Posterior vena cava (tissue), 2 donors: ENCODE measurements at regions not wholly inside any gene's neighbourhood (a gene's known extent, or its start where the extent isn't known, plus 50 kb on each side); places are given as distances from the start of the nearest gene placed in this dataset.

Source experiments
- DNase-seq: peaks from one replicate; pipeline ENCODE4 v3.0.0-alpha.2; 2020; ENCODE audit warnings: low spot score
- intact Hi-C, 2 donors: fragments of 100-400 bp; cut with DNase I; formaldehyde crosslinking; loops; one replicate each; pipeline versions ENCODE4 v1.14.1 to v1.14.2; 2022 to 2023
- donor health status: DM: yes; HTN: yes; CAD: no.
- donor health status: DM: yes; HTN: yes; CAD: no.

- DNase-seq: no peak
- intact Hi-C loops: no loop called here
Measured at GRCh38 chr10:111131168-111131799, 54.5 kb downstream of the ADRA2A start.

- no peak for DNase-seq
- intact Hi-C loops: loop anchor here in 1 of 2 donors (2.0 kb wide), 1 partner anchor 36 kb away; no protein-coding TSS in a partner anchor
Measured at GRCh38 chr10:111137007-111137406, 60.2 kb downstream of the ADRA2A start.

GRCh38 chr10:111137587-111137986 is 60.8 kb downstream of the ADRA2A start:
- no peak for DNase-seq
- intact Hi-C loops: loop anchor here in 1 of 2 donors (2.0 kb wide), 1 partner anchor 37 kb away; no protein-coding TSS in a partner anchor

GRCh38 chr10:111138544-111138943 is 61.7 kb downstream of the ADRA2A start:
- no peak for DNase-seq
- intact Hi-C loops: no loop called here

- no peak for DNase-seq
- intact Hi-C loops: no loop called here
Measured at GRCh38 chr10:111139567-111139966, 62.7 kb downstream of the ADRA2A start.

GRCh38 chr10:111142092-111142768 is 65.4 kb downstream of the ADRA2A start:
- DNase-seq: no peak
- intact Hi-C loops: no loop called here

- DNase-seq: no peak
- intact Hi-C loops: no loop called here
Measured at GRCh38 chr10:111146025-111146640, 69.3 kb downstream of the ADRA2A start.

GRCh38 chr10:111148025-111148424 is 71.2 kb downstream of the ADRA2A start:
- intact Hi-C loops: no loop called here
- no peak for DNase-seq

GRCh38 chr10:111148440-111148839 is 71.6 kb downstream of the ADRA2A start:
- DNase-seq: no peak
- intact Hi-C loops: no loop called here

GRCh38 chr10:111150691-111151090 is 73.9 kb downstream of the ADRA2A start:
- no peak for DNase-seq
- intact Hi-C loops: no loop called here

- intact Hi-C loops: no loop called here
- DNase-seq: no peak
Measured at GRCh38 chr10:111151595-111152307, 74.9 kb downstream of the ADRA2A start.

- intact Hi-C loops: no loop called here
- DNase-seq: no peak
Measured at GRCh38 chr10:111156754-111157153, 79.9 kb downstream of the ADRA2A start.

GRCh38 chr10:111158595-111158994 is 81.8 kb downstream of the ADRA2A start:
- DNase-seq: no peak
- intact Hi-C loops: no loop called here

- intact Hi-C loops: no loop called here
- DNase-seq: no peak
Measured at GRCh38 chr10:111161109-111161874, 84.5 kb downstream of the ADRA2A start.

GRCh38 chr10:111171183-111171582 is 94.4 kb downstream of the ADRA2A start:
- DNase-seq: no peak

GRCh38 chr10:111175787-111176186 is 99.0 kb downstream of the ADRA2A start:
- intact Hi-C loops: no loop called here
- DNase-seq: no peak

More at GRCh38 chr10:111171183-111171582, 94.4 kb downstream of the ADRA2A start:
- intact Hi-C loops: no loop called here

GRCh38 chr10:111177379-111177778 is 100.5 kb downstream of the ADRA2A start:
- intact Hi-C loops: no loop called here
- no peak for DNase-seq

GRCh38 chr10:111179514-111179913 is 102.7 kb downstream of the ADRA2A start:
- no peak for DNase-seq
- intact Hi-C loops: no loop called here

GRCh38 chr10:111186358-111186757 is 109.5 kb downstream of the ADRA2A start:
- no peak for DNase-seq
- intact Hi-C loops: no loop called here
